Thyroid gland (tissue), 4 donors: ENCODE measurements at regions not wholly inside any gene's neighbourhood (a gene's known extent, or its start where the extent isn't known, plus 50 kb on each side); places are given as distances from the start of the nearest gene placed in this dataset.
"Not testable (repeated sequence)": the region's sequence is repeated elsewhere in the genome, so short reads cannot be mapped to it uniquely, and the experiment has no call there.

ENCODE experiments used
- POLR2A ChIP-seq, 2 donors: fragments of 450-650 bp; IDR thresholded peaks; one replicate each; pipeline ENCODE4 v1.6.1; 2017; ENCODE audit warnings: antibody characterized with exemption in 2 of 2, mild to moderate bottlenecking in 2 of 2, moderate library complexity in 1 of 2
- TF ChIP-seq, protein P1 (sequence below), 6 experiments: fragments of 200-600 bp in 3 of 6; fragments of 450-650 bp in 3 of 6; sonication (generic) in 3 of 6; IDR thresholded peaks; one replicate each; pipeline ENCODE4 v1.5.1; 2016 to 2019; ENCODE audit warnings: antibody characterized with exemption in 6 of 6, mild to moderate bottlenecking in 2 of 6, inconsistent platforms in 1 of 6, moderate library complexity in 1 of 6

DNA sequence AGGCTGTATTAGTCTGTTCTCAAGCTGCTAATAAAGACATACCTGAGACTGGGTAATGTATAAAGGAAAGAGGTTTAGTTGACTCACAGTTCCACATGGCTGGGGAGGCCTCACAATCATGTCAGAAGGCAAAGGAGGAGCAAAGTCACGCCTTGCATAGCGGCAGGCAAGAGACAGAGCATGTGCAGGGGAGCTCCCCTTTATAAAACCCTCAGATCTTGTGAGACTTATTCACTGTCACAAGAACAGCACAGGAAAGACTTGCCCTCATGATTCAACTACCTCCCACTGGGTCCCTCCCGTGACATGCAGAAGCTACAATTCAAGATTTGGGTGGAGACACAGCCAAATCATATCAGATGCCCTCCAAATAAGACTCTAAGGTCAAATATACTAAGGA, 139.4 kb upstream of the TOP1 start:
- TF ChIP-seq, protein P1, sequence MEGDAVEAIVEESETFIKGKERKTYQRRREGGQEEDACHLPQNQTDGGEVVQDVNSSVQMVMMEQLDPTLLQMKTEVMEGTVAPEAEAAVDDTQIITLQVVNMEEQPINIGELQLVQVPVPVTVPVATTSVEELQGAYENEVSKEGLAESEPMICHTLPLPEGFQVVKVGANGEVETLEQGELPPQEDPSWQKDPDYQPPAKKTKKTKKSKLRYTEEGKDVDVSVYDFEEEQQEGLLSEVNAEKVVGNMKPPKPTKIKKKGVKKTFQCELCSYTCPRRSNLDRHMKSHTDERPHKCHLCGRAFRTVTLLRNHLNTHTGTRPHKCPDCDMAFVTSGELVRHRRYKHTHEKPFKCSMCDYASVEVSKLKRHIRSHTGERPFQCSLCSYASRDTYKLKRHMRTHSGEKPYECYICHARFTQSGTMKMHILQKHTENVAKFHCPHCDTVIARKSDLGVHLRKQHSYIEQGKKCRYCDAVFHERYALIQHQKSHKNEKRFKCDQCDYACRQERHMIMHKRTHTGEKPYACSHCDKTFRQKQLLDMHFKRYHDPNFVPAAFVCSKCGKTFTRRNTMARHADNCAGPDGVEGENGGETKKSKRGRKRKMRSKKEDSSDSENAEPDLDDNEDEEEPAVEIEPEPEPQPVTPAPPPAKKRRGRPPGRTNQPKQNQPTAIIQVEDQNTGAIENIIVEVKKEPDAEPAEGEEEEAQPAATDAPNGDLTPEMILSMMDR (IDR thresholded peaks at IDR 0.05), result not testable (repeated sequence)
- not testable (repeated sequence) for TF ChIP-seq POLR2A (IDR thresholded peaks at IDR 0.05)
